IMR-90 (cell line): ENCODE measurements at regions not wholly inside any gene's neighbourhood (a gene's known extent, or its start where the extent isn't known, plus 50 kb on each side); places are given as distances from the start of the nearest gene placed in this dataset.
A peak's percentile ranks its signal among the peaks of the same experiment; 100 is the strongest.

Experiments
- ATAC-seq: fragments of 200-7000 bp; cut with Tn5 transposase; 2 replicates; pipeline ENCODE4 v1.9.1; 2020; ENCODE audit warnings: low read depth, mild to moderate bottlenecking, moderate library complexity
- BruUV-seq: library from RNA; stranded (reverse); fragments of 400-500 nt; replicated peaks from 2 replicates; lab custom pipeline; 2021; lab: Mats Ljungman, UMichigan
- CTCF ChIA-PET: fragments of 300-600 bp; formaldehyde crosslinking; extraction: SDS; loops from one replicate; lab custom pipeline; 2021; ENCODE audit warnings: antibody characterized with exemption; lab: Yijun Ruan, JAX
- POLR2A ChIA-PET: fragments of 300-600 bp; sonication (Branson Sonifier 250); formaldehyde crosslinking; loops from one replicate; lab custom pipeline; 2022; ENCODE audit warnings: antibody characterized with exemption; ENCODE audit not compliant: unreplicated experiment; lab: Charles Lee
- DNase-seq: peaks from one replicate; pipeline ENCODE4 v3.0.0; 2013
- H2AFZ ChIP-seq: replicated peaks from 2 replicates; pipeline ENCODE3; 2013; ENCODE audit warnings: low read length, mild to moderate bottlenecking; ENCODE audit not compliant: poor library complexity
- H2AK5ac ChIP-seq: 2 replicates; pipeline ENCODE4 v1.6.1; 2013; ENCODE audit warnings: low read depth, low read length, inconsistent platforms
- H2AK9ac ChIP-seq: replicated peaks from 2 replicates; pipeline ENCODE3; 2013; ENCODE audit warnings: mild to moderate bottlenecking, low read depth, low read length, moderate library complexity; ENCODE audit not compliant: poor library complexity
- H2BK120ac ChIP-seq: 2 replicates; pipeline ENCODE4 v1.6.1; 2013; ENCODE audit warnings: low read depth, low read length, inconsistent platforms
- H2BK15ac ChIP-seq: 3 replicates; pipeline ENCODE4 v1.6.1; 2013; ENCODE audit warnings: low read depth, low read length, inconsistent platforms
- H2BK20ac ChIP-seq: 2 replicates; pipeline ENCODE4 v1.6.1; 2013; ENCODE audit warnings: low read depth, mild to moderate bottlenecking, inconsistent platforms, low read length, moderate library complexity
- H2BK5ac ChIP-seq: 2 replicates; pipeline ENCODE4 v1.6.1; 2013; ENCODE audit warnings: mild to moderate bottlenecking, low read depth, low read length, inconsistent platforms; ENCODE audit not compliant: poor library complexity, severe bottlenecking
- H3K14ac ChIP-seq: replicated peaks from 2 replicates; pipeline ENCODE4 v1.6.1; 2013; ENCODE audit warnings: low read depth, low read length, inconsistent platforms
- H3K18ac ChIP-seq: 2 replicates; pipeline ENCODE4 v1.6.1; 2013; ENCODE audit warnings: low read depth, low read length, control low read depth
- H3K23ac ChIP-seq: 2 replicates; pipeline ENCODE4 v1.6.1; 2013; ENCODE audit warnings: low read depth, low read length, inconsistent platforms
- H3K27ac ChIP-seq: 2 replicates; pipeline ENCODE4 v1.5.1; 2013; ENCODE audit warnings: mild to moderate bottlenecking, control low read depth, low read length; ENCODE audit not compliant: insufficient read depth
- H3K27me3 ChIP-seq: 2 replicates; pipeline ENCODE4 v1.6.1; 2013; ENCODE audit warnings: low read length; ENCODE audit not compliant: control insufficient read depth, insufficient read depth
- H3K36me3 ChIP-seq: 2 replicates; pipeline ENCODE4 v1.6.1; 2013; ENCODE audit warnings: low read length, mixed read lengths; ENCODE audit not compliant: control insufficient read depth, insufficient read depth
- H3K4ac ChIP-seq: 2 replicates; pipeline ENCODE4 v1.6.1; 2013; ENCODE audit warnings: low read depth, low read length, inconsistent platforms
- H3K4me1 ChIP-seq: 2 replicates; pipeline ENCODE4 v1.6.1; 2013; ENCODE audit warnings: low read length, mixed read lengths; ENCODE audit not compliant: control insufficient read depth, insufficient read depth
- H3K4me2 ChIP-seq: 2 replicates; pipeline ENCODE4 v1.6.1; 2013; ENCODE audit warnings: low read depth, mild to moderate bottlenecking, control low read depth, low read length, moderate library complexity
- H3K4me3 ChIP-seq: 2 replicates; pipeline ENCODE4 v1.5.1; 2013; ENCODE audit warnings: low read depth, mild to moderate bottlenecking, control low read depth, low read length, moderate library complexity; ENCODE audit not compliant: insufficient read depth
- H3K56ac ChIP-seq: 2 replicates; pipeline ENCODE4 v1.6.1; 2013; ENCODE audit warnings: low read length, inconsistent platforms; ENCODE audit not compliant: insufficient read depth; ENCODE audit errors: extremely low read depth
- H3K79me1 ChIP-seq, 2 experiments: 2 replicates each; pipeline ENCODE4 v1.6.1; 2013; ENCODE audit warnings: low read length in 2 of 2, inconsistent platforms in 1 of 2, low read depth in 1 of 2
- H3K9ac ChIP-seq: 2 replicates; pipeline ENCODE4 v1.6.1; 2013; ENCODE audit warnings: low read depth, low read length, control low read depth
- H3K9me1 ChIP-seq: 2 replicates; pipeline ENCODE4 v1.6.1; 2013; ENCODE audit warnings: low read length, inconsistent platforms; ENCODE audit not compliant: insufficient read depth
- H3K9me3 ChIP-seq: 2 replicates; pipeline ENCODE4 v1.6.1; 2013; ENCODE audit warnings: low read length; ENCODE audit not compliant: control insufficient read depth, insufficient read depth
- H4K20me1 ChIP-seq: 2 replicates; pipeline ENCODE4 v1.6.1; 2013; ENCODE audit warnings: low read length, inconsistent platforms; ENCODE audit not compliant: insufficient read depth
- H4K5ac ChIP-seq: 2 replicates; pipeline ENCODE4 v1.6.1; 2013; ENCODE audit warnings: mild to moderate bottlenecking, low read depth, low read length, control low read depth
- H4K8ac ChIP-seq, 2 experiments: 2 replicates each; pipeline ENCODE4 v1.6.1; 2013; ENCODE audit warnings: low read depth in 2 of 2, low read length in 2 of 2, control low read depth in 1 of 2, inconsistent platforms in 1 of 2
- H4K91ac ChIP-seq: 2 replicates; pipeline ENCODE4 v1.6.1; 2013; ENCODE audit warnings: low read depth, low read length, inconsistent platforms; ENCODE audit not compliant: insufficient read depth
- BHLHE40 ChIP-seq: fragments of 150-350 bp; IDR thresholded peaks from 2 replicates; pipeline ENCODE4 v1.6.1; 2016; ENCODE audit warnings: mild to moderate bottlenecking, low read depth, low read length
- CEBPB ChIP-seq: IDR thresholded peaks from 2 replicates; pipeline ENCODE4 v1.6.1; 2012; ENCODE audit warnings: low read depth, low read length, improper control_type of control experiment
- FOS ChIP-seq: fragments of 150-350 bp; IDR thresholded peaks from 2 replicates; pipeline ENCODE4 v1.6.1; 2016; ENCODE audit warnings: low read depth, low read length
- MAFK ChIP-seq: IDR thresholded peaks from 2 replicates; pipeline ENCODE4 v1.6.1; 2012; ENCODE audit warnings: low read depth, low read length, improper control_type of control experiment
- MXI1 ChIP-seq: IDR thresholded peaks from 2 replicates; pipeline ENCODE4 v1.6.1; 2012; ENCODE audit warnings: low read depth, mild to moderate bottlenecking, low read length, moderate library complexity, borderline replicate concordance
- NFE2L2 ChIP-seq: fragments of 150-350 bp; IDR thresholded peaks from 2 replicates; pipeline ENCODE4 v1.6.1; 2016; ENCODE audit warnings: low read depth, mild to moderate bottlenecking, low read length
- SMC3 ChIP-seq: fragments of 150-350 bp; IDR thresholded peaks from 2 replicates; pipeline ENCODE4 v1.6.1; 2016; ENCODE audit warnings: low read depth, mild to moderate bottlenecking, antibody characterized with exemption, low read length, moderate library complexity
- WGBS, 2 experiments: methylation state at CpG; one replicate each; pipeline versions ENCODE4 v1.1.5 to v1.1.7; 2013; ENCODE audit warnings: missing lambda C conversion rate in 2 of 2; ENCODE audit not compliant: insufficient read length in 1 of 2; ENCODE audit errors: extremely low coverage in 2 of 2; 5-methylcytosine and 5-hydroxymethylcytosine counted together
- dilution Hi-C: fragments of 300-500 bp; cut with HindIII; formaldehyde crosslinking; loops from one replicate; pipeline ENCODE4 v1.14.3; 2018; ENCODE audit warnings: low sequenced_read_pairs; ENCODE audit not compliant: unreplicated experiment
- in situ Hi-C: fragments of 300-500 bp; cut with MboI; formaldehyde crosslinking; loops from 3 replicates; pipeline ENCODE4 v1.14.3; 2019; ENCODE audit warnings: low sequenced_read_pairs, inconsistent platforms, mixed read lengths
- intact Hi-C: fragments of 100-400 bp; cut with micrococcal nuclease; formaldehyde crosslinking; loops from 2 replicates; pipeline ENCODE4 v1.10.0; 2022
- TF ChIP-seq, protein P1 (sequence below): fragments of 150-350 bp; IDR thresholded peaks from 2 replicates; pipeline ENCODE4 v1.6.1; 2016; ENCODE audit warnings: low read depth, mild to moderate bottlenecking, low read length, moderate library complexity, borderline replicate concordance
- TF ChIP-seq, protein P2 (sequence below): conservative IDR thresholded peaks from 2 replicates; pipeline ENCODE4 v1.5.1; 2012; ENCODE audit warnings: mild to moderate bottlenecking, low read depth, low read length, improper control_type of control experiment

GRCh38 chr18:8952769-8953760 is 149.4 kb upstream of the NDUFV2 start:
- Histone ChIP-seq H3K4me1 (peaks cover 17% of the 10 kb centered on the region), H3K23ac (peak overlapping the region; percentile 43; the same call in 1 of the 2 replicates), H3K4ac (peak overlapping the region; percentile 75), H3K27ac (peak overlapping the region; percentile 51; the same call in 1 of the 2 replicates), H3K14ac (peak overlapping the region; percentile 76), H3K79me1 (0 out of 4 replicates have a peak, but pooled peaks cover 0 to 8% of the 10 kb centered on the region in 2 experiments), H2BK5ac (peak overlapping the region; percentile 60), H4K8ac (peak overlapping the region; percentile 37 to 65; a peak in 3 of 4 replicates), H3K27me3 (no peaks in the 10 kb centered on the region), H2AFZ (no peak overlapping the region), H3K9ac (no peak overlapping the region), H2BK15ac (peak overlapping the region; percentile 62; the same call in 2 of the 3 replicates), H3K18ac (peak overlapping the region; percentile 26; the same call in 1 of the 2 replicates), H3K56ac (no peak overlapping the region), H2BK20ac (peak overlapping the region; percentile 84), H3K4me3 (no peak overlapping the region), H3K36me3 (no peaks in the 10 kb centered on the region), H2BK120ac (peak overlapping the region; percentile 69), H4K20me1 (no peaks in the 10 kb centered on the region), H2AK9ac (no peak overlapping the region), H2AK5ac (peak overlapping the region; percentile 66), H3K9me3 (peaks cover 6% of the 10 kb centered on the region), H4K91ac (peak overlapping the region; percentile 39; the same call in 1 of the 2 replicates), H3K9me1 (peaks cover 17% of the 10 kb centered on the region), H3K4me2 (no peak overlapping the region), H4K5ac (peak overlapping the region; percentile 5; the same call in 1 of the 2 replicates)
- peak; percentile 92 for DNase-seq
- intact Hi-C loops = no loop called here
- peak; percentile 25 for ATAC-seq
- peak; percentile 52 for TF ChIP-seq FOS
- peak; percentile 92 for TF ChIP-seq CEBPB
- TF ChIP-seq SMC3 = no peak
- TF ChIP-seq BHLHE40 = peak; percentile 16; the same call in 1 of the 2 replicates
- 0 out of 2 replicates have a peak, but pooled peaks have one; percentile 9 for TF ChIP-seq MAFK
- TF ChIP-seq, protein P1, sequence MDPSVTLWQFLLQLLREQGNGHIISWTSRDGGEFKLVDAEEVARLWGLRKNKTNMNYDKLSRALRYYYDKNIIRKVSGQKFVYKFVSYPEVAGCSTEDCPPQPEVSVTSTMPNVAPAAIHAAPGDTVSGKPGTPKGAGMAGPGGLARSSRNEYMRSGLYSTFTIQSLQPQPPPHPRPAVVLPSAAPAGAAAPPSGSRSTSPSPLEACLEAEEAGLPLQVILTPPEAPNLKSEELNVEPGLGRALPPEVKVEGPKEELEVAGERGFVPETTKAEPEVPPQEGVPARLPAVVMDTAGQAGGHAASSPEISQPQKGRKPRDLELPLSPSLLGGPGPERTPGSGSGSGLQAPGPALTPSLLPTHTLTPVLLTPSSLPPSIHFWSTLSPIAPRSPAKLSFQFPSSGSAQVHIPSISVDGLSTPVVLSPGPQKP = no peak
- TF ChIP-seq, protein P2, sequence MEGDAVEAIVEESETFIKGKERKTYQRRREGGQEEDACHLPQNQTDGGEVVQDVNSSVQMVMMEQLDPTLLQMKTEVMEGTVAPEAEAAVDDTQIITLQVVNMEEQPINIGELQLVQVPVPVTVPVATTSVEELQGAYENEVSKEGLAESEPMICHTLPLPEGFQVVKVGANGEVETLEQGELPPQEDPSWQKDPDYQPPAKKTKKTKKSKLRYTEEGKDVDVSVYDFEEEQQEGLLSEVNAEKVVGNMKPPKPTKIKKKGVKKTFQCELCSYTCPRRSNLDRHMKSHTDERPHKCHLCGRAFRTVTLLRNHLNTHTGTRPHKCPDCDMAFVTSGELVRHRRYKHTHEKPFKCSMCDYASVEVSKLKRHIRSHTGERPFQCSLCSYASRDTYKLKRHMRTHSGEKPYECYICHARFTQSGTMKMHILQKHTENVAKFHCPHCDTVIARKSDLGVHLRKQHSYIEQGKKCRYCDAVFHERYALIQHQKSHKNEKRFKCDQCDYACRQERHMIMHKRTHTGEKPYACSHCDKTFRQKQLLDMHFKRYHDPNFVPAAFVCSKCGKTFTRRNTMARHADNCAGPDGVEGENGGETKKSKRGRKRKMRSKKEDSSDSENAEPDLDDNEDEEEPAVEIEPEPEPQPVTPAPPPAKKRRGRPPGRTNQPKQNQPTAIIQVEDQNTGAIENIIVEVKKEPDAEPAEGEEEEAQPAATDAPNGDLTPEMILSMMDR = 0 out of 2 replicates have a peak, but pooled peaks have one; percentile 14
- TF ChIP-seq MXI1 = no peak
- TF ChIP-seq NFE2L2 = peak; percentile 10; the same call in 1 of the 2 replicates
- ChIA-PET CTCF (no interaction called here), POLR2A (no interaction called here)
- BruUV-seq = no TSS peak
- in situ Hi-C loops = no loop called here
- dilution Hi-C loops = no loop called here
- 55% methylated on average over 3 of the region's 10 CpGs; no CpG with 5 or more reads in 1 of the 2 experiments for WGBS, 2 experiments
